H9 (cell line): ENCODE measurements at regions not wholly inside any gene's neighbourhood (a gene's known extent, or its start where the extent isn't known, plus 50 kb on each side); places are given as distances from the start of the nearest gene placed in this dataset.

Experiments
- DNase-seq: peaks from one replicate; pipeline ENCODE4 v3.0.0-alpha.2; 2017
- H2AFZ ChIP-seq: one replicate; pipeline ENCODE4 v1.6.1; 2013; ENCODE audit warnings: mild to moderate bottlenecking, low read length, control low read depth, moderate library complexity
- H2AK5ac ChIP-seq: 2 replicates; pipeline ENCODE4 v1.6.1; 2013; ENCODE audit warnings: low read length, control low read depth, mixed read lengths; ENCODE audit not compliant: insufficient read length
- H2BK120ac ChIP-seq: one replicate; pipeline ENCODE4 v1.6.1; 2013; ENCODE audit warnings: low read depth, mild to moderate bottlenecking, low read length, control low read depth, inconsistent platforms; ENCODE audit not compliant: poor library complexity, severe bottlenecking
- H2BK12ac ChIP-seq: 2 replicates; pipeline ENCODE4 v1.6.1; 2013; ENCODE audit warnings: low read length, control low read depth, mixed read lengths, low read depth; ENCODE audit not compliant: insufficient read length
- H2BK15ac ChIP-seq: 2 replicates; pipeline ENCODE4 v1.6.1; 2013; ENCODE audit warnings: low read depth, low read length, control low read depth
- H2BK20ac ChIP-seq: one replicate; pipeline ENCODE4 v1.6.1; 2013; ENCODE audit warnings: low read depth, mild to moderate bottlenecking, low read length, control low read depth, inconsistent platforms; ENCODE audit not compliant: poor library complexity, severe bottlenecking
- H2BK5ac ChIP-seq: 2 replicates; pipeline ENCODE4 v1.6.1; 2013; ENCODE audit warnings: low read length, control low read depth, mixed read lengths; ENCODE audit not compliant: insufficient read length
- H3K14ac ChIP-seq: 2 replicates; pipeline ENCODE4 v1.6.1; 2013; ENCODE audit warnings: low read length, control low read depth; ENCODE audit not compliant: insufficient read depth
- H3K18ac ChIP-seq: 2 replicates; pipeline ENCODE4 v1.6.1; 2013; ENCODE audit warnings: low read depth, mild to moderate bottlenecking, mixed read lengths, low read length, control low read depth; ENCODE audit not compliant: insufficient read length
- H3K23ac ChIP-seq: 2 replicates; pipeline ENCODE4 v1.6.1; 2013; ENCODE audit warnings: low read length, control low read depth, mixed read lengths, low read depth; ENCODE audit not compliant: insufficient read length
- H3K23me2 ChIP-seq: 2 replicates; pipeline ENCODE4 v1.6.1; 2013; ENCODE audit warnings: low read depth, mild to moderate bottlenecking, mixed read lengths, low read length, control low read depth; ENCODE audit not compliant: insufficient read length, poor library complexity, severe bottlenecking
- H3K27ac ChIP-seq: 2 replicates; pipeline ENCODE4 v1.5.1; 2013; ENCODE audit warnings: low read length, control low read depth, mixed read lengths, low read depth; ENCODE audit not compliant: insufficient read length
- H3K27me3 ChIP-seq: 2 replicates; pipeline ENCODE4 v1.6.1; 2013; ENCODE audit warnings: low read length, control low read depth, inconsistent platforms; ENCODE audit not compliant: insufficient read depth
- H3K4ac ChIP-seq: 2 replicates; pipeline ENCODE4 v1.6.1; 2013; ENCODE audit warnings: low read depth, mild to moderate bottlenecking, control low read depth, inconsistent platforms, low read length, moderate library complexity
- H3K4me1 ChIP-seq: 2 replicates; pipeline ENCODE4 v1.6.1; 2013; ENCODE audit warnings: low read length, control low read depth, inconsistent platforms; ENCODE audit not compliant: insufficient read depth
- H3K4me2 ChIP-seq: 2 replicates; pipeline ENCODE4 v1.6.1; 2013; ENCODE audit warnings: low read length, control low read depth, mixed read lengths; ENCODE audit not compliant: insufficient read length, insufficient read depth
- H3K56ac ChIP-seq: 2 replicates; pipeline ENCODE4 v1.6.1; 2013; ENCODE audit warnings: low read depth, mild to moderate bottlenecking, mixed read lengths, low read length, control low read depth; ENCODE audit not compliant: insufficient read length
- H3K79me1 ChIP-seq: 2 replicates; pipeline ENCODE4 v1.6.1; 2013; ENCODE audit warnings: low read depth, mild to moderate bottlenecking, moderate library complexity, low read length, control low read depth, inconsistent platforms; ENCODE audit not compliant: insufficient read depth, poor library complexity, severe bottlenecking
- H3K79me2 ChIP-seq: 2 replicates; pipeline ENCODE4 v1.6.1; 2013; ENCODE audit warnings: low read length, control low read depth, inconsistent platforms; ENCODE audit not compliant: insufficient read depth
- H3K9ac ChIP-seq: 2 replicates; pipeline ENCODE4 v1.6.1; 2013; ENCODE audit warnings: low read length, control low read depth, mixed read lengths; ENCODE audit not compliant: insufficient read length; ENCODE audit errors: extremely low read depth
- H3K9me3 ChIP-seq: one replicate; pipeline ENCODE4 v1.6.1; 2013; ENCODE audit warnings: low read depth, low read length, inconsistent platforms; ENCODE audit not compliant: control insufficient read depth
- H3T11ph ChIP-seq: one replicate; pipeline ENCODE4 v1.6.1; 2013; ENCODE audit warnings: mild to moderate bottlenecking, low read length, control low read depth, inconsistent platforms
- H4K20me1 ChIP-seq: one replicate; pipeline ENCODE4 v1.6.1; 2013; ENCODE audit not compliant: control insufficient read depth, insufficient read length, insufficient read depth
- H4K5ac ChIP-seq: 2 replicates; pipeline ENCODE4 v1.6.1; 2013; ENCODE audit warnings: low read depth, mild to moderate bottlenecking, mixed read lengths, low read length, control low read depth; ENCODE audit not compliant: insufficient read length
- H4K8ac ChIP-seq: replicated peaks from 2 replicates; pipeline ENCODE4 v1.6.1; 2013; ENCODE audit warnings: low read length, control low read depth, mixed read lengths, low read depth; ENCODE audit not compliant: insufficient read length
- H4K91ac ChIP-seq: 2 replicates; pipeline ENCODE4 v1.6.1; 2013; ENCODE audit warnings: low read depth, mild to moderate bottlenecking, moderate library complexity, mixed read lengths, low read length, control low read depth; ENCODE audit not compliant: insufficient read length
- H3K27ac Mint-ChIP-seq, 3 experiments: 2 replicates in 2 of 3; 3 replicates in 1 of 3; pipeline ENCODE4 v1.8.0; 2020 to 2021; ENCODE audit warnings: mixed read lengths in 3 of 3, mild to moderate bottlenecking in 1 of 3, moderate library complexity in 1 of 3
- H3K27me3 Mint-ChIP-seq: 2 replicates; pipeline ENCODE4 v1.8.0; 2021; ENCODE audit warnings: low read depth, mild to moderate bottlenecking, moderate library complexity, mixed read lengths
- H3K36me3 Mint-ChIP-seq, 3 experiments: 2 replicates in 2 of 3; 3 replicates in 1 of 3; pipeline ENCODE4 v1.8.0; 2020 to 2021; ENCODE audit warnings: low read depth in 3 of 3, mixed read lengths in 3 of 3; ENCODE audit not compliant: insufficient read depth in 1 of 3
- H3K4me1 Mint-ChIP-seq, 2 experiments: 2 replicates each; pipeline ENCODE4 v1.8.0; 2020; ENCODE audit warnings: mixed read lengths in 2 of 2
- H3K4me3 Mint-ChIP-seq, 2 experiments: 2 replicates in 1 of 2; 3 replicates in 1 of 2; pipeline ENCODE4 v1.8.0; 2020 to 2021; ENCODE audit warnings: mild to moderate bottlenecking in 2 of 2, mixed read lengths in 2 of 2, moderate library complexity in 1 of 2
- H3K9me3 Mint-ChIP-seq, 2 experiments: 2 replicates in 1 of 2; 3 replicates in 1 of 2; pipeline ENCODE4 v1.8.0; 2020; ENCODE audit warnings: mild to moderate bottlenecking in 2 of 2, mixed read lengths in 2 of 2, moderate library complexity in 1 of 2
- CTCF ChIP-seq: fragments of 200-600 bp; sonication (generic); conservative IDR thresholded peaks from 3 replicates; pipeline ENCODE4 v1.8.0; 2021; ENCODE audit warnings: antibody characterized with exemption, mild to moderate bottlenecking
- WGBS: extraction: QIAGEN DNeasy Blood & Tissue Kit; methylation state at CpG from one replicate; pipeline ENCODE4 v1.1.7; 2013; ENCODE audit warnings: missing lambda C conversion rate, low lambda C conversion rate, mixed read lengths; ENCODE audit not compliant: insufficient read length; ENCODE audit errors: extremely low coverage; 5-methylcytosine and 5-hydroxymethylcytosine counted together

GRCh38 chr16:60142619-60143347 lies 1408.7 kb upstream of the GOT2 start:
- H3K36me3 Mint-ChIP-seq: peaks cover 0 to 11% (median 0%) of the 10 kb centered on the region in 3 experiments; a peak in 4 of 7 replicates

More at GRCh38 chr16:60142619-60143347, 1408.7 kb upstream of the GOT2 start:
- Histone ChIP-seq H2BK120ac (no peak overlapping the region), H3K18ac (no peak overlapping the region), H4K20me1 (no peaks in the 10 kb centered on the region), H3K9me3 (no peaks in the 10 kb centered on the region), H3K27ac (no peak overlapping the region), H4K91ac (no peak overlapping the region), H3K27me3 (no peaks in the 10 kb centered on the region), H2AFZ (no peak overlapping the region), H3K23ac (no peak overlapping the region), H3K4me1 (no peaks in the 10 kb centered on the region), H2AK5ac (no peak overlapping the region), H3K14ac (no peak overlapping the region), H3K23me2 (no peaks in the 10 kb centered on the region), H2BK5ac (no peak overlapping the region), H4K8ac (no peak overlapping the region), H3K56ac (no peak overlapping the region), H4K5ac (no peak overlapping the region), H3K4ac (no peak overlapping the region), H2BK12ac (no peak overlapping the region), H2BK20ac (no peak overlapping the region), H3K79me1 (no peaks in the 10 kb centered on the region), H2BK15ac (no peak overlapping the region), H3K79me2 (no peaks in the 10 kb centered on the region), H3T11ph (no peak overlapping the region), H3K9ac (no peak overlapping the region), H3K4me2 (no peak overlapping the region)
- no peak for TF ChIP-seq CTCF
- peaks cover 5 to 7% of the 10 kb centered on the region in 2 experiments for H3K4me1 Mint-ChIP-seq
- H3K27me3 Mint-ChIP-seq: no peaks in the 10 kb centered on the region; the same call in 1 of the 2 replicates
- WGBS: no CpG with 5 or more reads among the region's 1 CpG
- no peak for DNase-seq
- H3K9me3 Mint-ChIP-seq: peaks cover 13 to 14% of the 10 kb centered on the region in 2 experiments
- no peak overlapping the region for H3K4me3 Mint-ChIP-seq
- peak overlapping the region in 2 of 3 experiments; percentile 10 to 66; a peak in 1 of 7 replicates for H3K27ac Mint-ChIP-seq
